GM21447 (cell line): ENCODE measurements at regions not wholly inside any gene's neighbourhood (a gene's known extent, or its start where the extent isn't known, plus 50 kb on each side); places are given as distances from the start of the nearest gene placed in this dataset.
A peak's percentile ranks its signal among the peaks of the same experiment; 100 is the strongest.

ENCODE experiments used
- ATAC-seq: cut with Tn5 transposase; IDR thresholded peaks from one replicate; pipeline ENCODE4 v1.9.1; 2021; ENCODE audit not compliant: unreplicated experiment

DNA sequence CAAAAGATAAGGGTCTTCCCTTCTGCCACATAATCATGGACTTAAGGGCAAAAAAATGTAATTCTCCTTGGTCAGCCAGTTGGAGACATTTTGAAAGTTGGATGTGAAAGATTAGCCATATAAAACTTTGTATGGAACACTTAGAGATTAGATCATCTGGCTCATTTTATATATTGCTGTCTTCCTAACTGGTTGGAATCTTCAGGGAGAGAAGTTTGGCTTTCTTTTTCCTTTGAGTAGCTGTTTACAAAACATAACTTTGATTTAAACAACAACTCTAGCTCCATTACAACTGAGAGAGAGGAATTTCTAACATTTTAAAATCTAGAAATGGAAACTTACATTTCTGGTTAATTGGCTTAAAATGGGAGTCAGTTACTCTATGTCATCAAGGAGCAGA is 132.7 kb downstream of the RDH14 start:
- ATAC-seq = no peak

DNA sequence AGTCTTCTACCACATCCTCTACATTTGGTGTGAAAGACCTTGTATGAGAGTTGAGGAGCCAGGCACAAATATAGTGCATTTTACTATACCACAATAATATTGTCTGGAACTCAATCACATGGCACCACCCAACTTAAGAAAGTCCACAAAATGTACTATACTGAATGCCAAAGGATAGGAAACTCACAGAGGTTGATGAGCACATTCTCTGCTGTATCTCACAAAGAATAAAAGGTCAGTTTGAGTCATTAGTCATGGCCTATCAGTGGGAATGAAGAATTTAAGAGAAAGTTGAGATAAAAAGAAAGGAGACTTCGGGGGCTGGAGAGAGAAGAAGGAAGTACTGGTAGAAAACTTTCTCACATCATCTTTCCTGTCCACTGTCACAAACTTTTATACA is 134.3 kb downstream of the RDH14 start:
- no peak for ATAC-seq

DNA sequence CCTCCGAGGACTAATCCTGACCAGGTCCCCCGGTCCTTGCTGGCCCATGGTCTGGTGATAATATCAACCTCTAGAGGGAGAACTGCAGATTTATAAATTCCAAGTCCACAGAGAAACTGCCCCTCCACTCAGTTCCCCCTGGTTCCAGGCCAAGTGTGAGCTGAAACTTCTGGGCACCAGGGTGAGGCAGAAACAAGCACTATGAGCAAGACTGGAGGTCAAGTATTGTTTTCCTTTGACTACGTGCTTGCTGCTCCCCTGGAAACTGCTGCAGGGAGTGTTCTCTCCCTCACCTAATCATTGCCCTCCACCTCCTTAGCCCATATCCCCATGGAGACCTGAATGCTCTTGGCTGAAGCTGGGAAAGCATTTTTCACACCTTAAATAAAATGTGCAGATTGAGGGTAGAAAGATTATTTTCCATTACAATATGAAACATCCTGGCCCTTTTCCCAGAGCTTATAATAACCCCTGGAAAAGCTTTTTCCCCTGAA is 135.2 kb downstream of the RDH14 start:
- no peak for ATAC-seq

DNA sequence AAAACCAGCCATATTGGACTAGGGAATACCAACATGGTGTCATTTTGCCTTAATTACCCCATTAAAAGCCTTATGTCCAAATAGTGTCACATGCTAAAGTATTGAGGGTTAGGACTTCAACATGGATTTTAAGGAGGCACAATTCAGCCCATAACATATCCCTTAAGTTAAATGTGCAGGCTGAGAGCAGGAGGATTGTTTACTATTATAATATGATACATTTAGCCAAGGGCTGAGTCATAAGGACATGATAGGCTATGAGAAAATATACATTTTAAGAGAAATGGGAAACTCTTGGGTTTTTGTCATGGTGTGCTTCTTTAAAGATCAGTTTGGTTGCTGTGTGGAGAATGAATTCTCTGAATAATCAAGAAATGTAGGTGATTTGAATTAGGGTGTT is 136.8 kb downstream of the RDH14 start:
- ATAC-seq = no peak

DNA sequence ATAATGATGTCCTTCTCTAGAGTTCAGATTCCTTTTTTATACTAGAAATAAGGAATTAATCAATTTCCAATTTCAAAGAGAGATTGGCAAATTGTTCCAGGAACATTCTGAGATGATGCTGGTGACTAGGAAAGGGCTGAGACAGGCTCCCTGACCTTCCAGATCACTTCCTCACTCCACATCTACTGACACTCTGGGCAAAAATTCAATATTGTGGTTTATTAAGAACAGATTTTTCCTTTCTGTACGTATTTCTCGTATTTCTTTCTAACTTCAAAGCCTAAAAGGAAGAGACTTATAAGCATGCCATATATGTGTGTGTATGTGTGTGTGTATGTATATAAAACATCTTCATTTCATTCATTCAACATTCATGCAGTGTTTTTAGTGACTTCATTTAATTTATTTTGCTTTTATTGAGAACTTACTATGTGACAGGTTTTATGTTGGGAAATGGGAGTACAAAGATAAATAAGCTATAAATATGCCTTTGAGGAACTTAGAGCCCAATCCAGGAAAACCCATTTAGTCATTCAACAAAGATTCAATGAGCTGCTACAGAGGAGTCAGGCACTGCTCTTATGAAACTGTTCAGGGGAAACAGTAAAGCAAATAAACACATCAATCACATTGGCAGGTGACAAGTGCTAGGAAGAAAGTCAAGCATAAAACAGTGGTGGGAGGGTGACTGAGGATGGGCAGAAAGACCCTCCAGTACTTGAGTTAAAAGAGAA is 137.9 kb downstream of the RDH14 start:
- no peak for ATAC-seq

DNA sequence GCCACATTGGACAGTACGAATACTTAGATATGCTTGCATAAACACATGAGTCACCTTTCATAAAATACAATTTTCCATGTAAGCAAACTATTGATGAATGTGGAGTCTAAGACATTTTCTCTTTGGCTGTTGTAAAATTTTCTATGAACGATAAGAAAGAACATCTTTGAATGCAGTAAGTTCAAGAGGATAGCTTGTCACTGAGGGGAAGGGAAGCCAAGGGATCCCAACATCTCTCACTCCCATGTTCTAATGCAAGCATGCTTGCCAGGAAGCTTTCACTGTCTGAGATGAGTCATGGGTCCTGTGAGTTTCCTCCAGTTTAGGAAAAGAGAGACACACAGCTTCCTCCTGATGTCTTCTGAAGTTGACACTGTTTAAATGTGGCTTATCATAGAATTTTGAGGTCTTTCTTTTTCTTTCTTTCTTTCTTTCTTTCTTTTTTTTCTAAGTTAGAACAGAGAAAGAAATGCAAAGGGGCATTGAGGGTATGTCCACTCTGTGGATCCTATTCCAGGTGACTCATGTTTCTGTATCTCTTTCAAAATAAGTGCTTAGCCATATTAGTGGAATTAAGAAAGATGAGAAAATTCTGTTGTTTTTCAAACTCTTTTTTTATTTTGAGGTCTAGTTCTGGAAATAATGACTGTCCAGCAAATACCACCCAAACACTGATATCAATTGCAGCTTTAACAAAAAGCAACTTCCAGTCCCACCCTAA is 146.6 kb downstream of the RDH14 start:
- no peak for ATAC-seq

DNA sequence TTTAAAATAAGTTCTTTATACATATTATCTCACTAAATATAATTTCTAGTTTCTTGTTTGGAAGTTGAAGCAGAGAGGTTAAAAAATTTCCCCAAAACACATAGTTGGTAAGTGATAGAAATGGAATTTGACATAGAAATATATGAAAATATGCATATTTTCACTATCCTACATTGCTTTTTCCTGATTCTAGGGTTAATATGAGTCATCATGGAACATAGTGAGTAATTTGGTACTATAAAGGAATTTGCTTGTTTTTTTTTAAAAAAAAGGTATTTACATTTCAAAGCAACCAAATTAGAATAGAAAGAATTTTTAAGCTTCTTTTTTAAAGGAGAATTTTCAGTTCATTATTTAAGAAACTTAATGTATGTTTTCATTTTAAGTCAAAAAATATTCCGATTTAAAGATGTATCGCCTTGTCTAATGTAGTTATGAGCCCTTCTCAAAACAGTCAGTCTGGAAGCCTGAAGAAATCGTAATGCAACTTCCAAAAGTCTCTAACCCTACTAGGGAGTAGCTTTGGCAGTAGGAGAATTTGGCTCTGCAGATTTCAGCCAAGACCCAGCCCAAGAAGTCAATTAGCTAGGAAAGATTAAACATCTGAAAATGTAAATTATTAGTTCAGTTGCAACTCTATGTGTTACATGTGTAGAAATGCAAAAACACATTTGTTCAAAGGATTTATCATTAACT is 147.3 kb downstream of the RDH14 start:
- ATAC-seq = no peak

DNA sequence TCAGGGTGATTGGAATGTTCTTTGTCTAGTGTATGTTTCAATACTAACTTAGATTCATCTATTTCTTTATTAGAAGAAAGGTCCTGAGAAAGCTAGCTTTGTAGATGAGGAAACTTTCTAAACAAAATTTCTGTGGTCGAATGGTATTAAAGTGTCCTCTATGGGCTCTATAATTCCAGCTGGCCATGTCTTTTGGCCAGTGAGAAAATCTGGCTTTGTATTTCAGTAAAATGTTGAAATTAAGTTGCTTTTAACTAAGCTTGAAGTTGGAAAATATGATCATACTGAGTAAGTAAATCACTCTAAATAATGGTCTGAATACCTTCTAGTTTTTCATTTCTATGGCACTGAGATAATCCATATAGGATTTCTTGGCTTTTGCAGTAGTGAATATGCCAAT is 148.8 kb downstream of the RDH14 start:
- ATAC-seq = no peak

DNA sequence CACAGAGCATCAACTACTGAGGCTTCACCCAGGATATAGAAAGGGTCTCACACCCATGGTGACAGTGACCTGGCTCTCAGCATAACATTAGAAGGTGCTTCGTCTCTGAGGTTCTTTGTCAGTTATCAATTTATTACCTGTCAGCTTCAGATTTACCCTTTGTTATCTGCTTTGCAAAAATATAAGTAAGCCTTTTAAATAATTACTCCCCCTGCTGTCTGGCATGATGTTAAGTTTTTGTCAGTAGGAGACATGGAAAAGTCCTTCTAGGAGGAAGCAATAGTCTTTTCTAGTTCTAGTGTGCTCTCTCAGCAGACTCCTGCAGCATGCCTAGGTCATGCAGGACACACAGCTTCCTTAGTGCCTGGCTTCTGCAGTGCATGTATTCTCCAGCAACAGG is 149.9 kb downstream of the RDH14 start:
- no peak for ATAC-seq

DNA sequence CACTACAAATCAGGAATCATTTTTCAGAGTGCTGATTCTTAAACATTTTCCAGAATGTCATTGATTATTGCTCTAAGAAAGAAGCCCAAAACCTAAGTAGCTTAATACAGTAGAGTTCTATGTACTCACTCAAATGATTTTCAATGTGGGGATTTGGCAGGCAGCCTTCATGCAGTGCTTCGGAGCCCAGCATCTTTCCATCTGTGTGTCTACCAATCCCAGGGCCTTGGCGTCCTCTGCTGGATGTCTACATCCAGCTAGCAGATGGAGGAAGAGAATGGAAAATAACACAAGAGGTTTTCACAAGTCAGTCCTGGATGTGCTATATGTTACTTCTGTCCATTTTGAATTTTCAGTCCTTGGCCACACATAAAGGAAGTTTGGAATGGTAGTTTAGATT is 151.8 kb downstream of the RDH14 start:
- no peak for ATAC-seq

DNA sequence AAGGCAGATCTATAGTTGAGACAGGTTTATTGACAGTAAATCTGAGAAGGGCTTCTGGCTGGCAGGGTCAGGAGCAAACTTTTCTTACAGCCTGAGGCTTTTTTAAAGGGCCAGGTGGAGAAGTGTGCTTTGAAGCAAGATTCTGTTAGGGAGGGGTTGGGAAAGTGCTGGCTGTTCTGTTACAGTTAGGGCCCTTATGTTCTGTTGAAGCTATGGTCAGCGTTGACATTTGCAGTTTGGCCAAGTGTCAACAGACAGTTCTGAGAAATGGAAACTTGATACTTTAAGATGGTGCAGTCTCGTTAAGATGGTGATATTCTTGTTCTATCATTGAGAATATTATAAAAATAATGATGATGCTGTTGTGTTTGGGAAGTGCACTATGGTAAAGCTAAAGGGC is 154.2 kb downstream of the RDH14 start:
- ATAC-seq = no peak

DNA sequence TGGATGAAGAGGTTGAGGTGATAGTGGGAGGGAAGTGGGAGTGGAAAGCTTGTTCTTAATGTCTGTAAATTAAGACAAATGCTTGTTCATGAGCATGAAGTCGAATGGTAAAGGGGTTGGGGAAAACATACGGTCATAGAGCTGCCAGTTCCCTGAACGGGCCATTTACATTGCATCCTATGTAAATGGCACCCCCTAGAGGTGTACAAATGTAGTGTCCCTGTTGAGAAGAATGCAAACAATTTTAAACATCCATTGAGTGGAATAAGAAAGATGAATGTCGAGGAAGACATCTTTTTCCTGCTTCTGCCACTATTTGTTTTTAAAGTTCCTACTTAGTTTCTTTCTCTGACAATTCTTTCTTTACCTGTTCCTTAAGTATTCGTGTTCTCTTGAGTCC is 155.7 kb downstream of the RDH14 start:
- ATAC-seq = no peak

DNA sequence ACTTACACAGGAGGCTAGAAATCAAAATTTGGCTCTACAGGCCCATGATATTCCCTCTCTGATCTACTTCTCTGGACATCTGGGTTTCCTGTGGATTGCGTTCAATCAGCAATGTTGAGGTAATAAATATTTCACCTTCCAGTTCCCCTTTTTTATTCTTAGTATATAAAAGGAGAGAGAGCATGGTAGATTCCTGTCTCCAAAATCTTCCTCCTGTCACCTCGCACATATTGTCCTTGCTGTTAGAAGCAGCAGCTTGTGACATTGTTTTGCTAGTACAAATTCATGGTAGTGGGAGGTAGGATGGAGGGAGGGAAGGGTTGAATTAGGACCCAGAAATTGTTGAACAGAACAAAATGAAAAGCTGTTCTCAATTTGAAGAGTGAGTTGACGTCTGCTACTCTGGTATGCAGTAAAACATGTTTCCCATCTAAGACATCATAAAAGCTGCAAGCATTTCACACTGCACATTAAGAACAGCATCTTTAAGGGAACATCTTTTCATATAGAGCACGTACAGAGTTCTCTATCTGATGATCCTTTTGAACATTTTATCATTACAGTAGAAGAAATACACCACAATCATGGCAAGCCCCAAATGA is 156.4 kb downstream of the RDH14 start:
- no peak for ATAC-seq

DNA sequence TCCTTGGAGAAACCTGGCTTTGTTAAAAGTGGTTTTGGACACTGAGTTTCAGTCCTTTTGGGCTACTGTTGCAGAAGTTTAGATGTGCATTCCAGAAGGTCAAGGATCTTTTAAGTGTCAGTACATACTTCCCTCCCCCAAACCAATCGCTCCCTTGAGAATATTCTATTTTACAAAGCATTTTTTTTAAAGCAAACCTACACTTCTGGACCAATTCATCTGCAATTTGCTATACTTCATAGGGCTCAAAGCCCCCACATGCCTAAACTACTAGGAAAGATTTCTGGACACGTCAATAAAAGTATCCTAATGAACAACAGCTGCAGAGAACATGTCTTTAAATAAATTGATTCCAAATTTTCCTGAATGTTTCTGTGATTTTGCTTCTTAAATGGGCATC is 157.6 kb downstream of the RDH14 start:
- no peak for ATAC-seq

DNA sequence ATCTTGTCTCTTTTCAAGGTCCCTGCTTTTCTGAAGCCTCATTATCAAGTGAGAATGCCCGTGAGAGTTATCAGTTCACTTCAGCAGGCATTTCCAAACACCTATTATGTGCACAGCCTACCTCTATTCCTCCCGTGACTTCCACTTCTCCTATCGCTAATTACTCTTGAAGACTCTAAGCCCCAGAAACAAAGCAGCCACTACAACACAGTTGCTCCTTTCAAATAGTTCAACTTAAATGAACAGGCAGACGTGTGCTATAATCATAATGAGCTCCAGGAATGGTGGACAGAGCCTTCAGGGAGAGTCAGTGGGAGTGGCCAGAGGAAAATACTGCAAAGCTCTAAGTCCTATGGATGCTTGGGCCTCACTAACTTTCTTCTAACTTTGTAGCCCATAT is 159.0 kb downstream of the RDH14 start:
- no peak for ATAC-seq

DNA sequence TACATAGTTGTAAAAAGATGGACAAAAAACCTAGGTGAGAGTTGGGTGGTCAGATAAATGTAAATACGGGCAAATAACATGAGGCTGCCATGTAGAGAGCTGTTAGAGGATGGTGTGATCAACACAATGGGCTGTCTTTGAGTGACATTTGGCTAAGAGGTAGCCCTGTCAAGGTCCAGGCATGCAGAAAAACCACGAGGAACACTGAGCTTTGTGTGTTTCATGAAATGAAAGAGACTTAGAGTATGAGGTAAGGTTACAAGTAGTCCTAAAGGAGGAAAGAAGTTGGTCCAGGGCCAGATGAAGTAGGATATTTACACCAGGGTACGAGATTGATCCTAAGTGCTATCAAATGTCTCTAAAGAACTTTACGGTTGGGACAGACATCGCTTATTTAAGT is 160.9 kb downstream of the RDH14 start:
- ATAC-seq = no peak

DNA sequence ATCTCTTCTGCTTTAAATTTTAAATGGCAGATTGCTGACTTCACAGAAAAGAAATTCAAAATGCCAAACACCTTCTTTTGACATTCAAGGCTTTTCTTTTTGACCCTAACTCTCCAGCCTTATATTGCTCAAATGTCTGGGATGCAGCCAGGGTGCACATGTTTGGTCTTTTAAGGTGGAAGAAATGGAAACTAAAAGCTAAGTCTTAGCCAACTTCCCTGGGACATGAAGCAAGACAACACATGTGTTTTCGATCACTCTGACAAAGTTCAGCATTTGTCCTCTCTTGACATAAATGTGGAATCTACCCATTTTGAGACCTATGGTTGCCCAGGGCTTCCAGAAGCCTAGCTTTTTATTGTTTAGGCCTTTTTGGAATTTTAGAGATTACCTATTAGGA is 161.6 kb downstream of the RDH14 start:
- no peak for ATAC-seq

DNA sequence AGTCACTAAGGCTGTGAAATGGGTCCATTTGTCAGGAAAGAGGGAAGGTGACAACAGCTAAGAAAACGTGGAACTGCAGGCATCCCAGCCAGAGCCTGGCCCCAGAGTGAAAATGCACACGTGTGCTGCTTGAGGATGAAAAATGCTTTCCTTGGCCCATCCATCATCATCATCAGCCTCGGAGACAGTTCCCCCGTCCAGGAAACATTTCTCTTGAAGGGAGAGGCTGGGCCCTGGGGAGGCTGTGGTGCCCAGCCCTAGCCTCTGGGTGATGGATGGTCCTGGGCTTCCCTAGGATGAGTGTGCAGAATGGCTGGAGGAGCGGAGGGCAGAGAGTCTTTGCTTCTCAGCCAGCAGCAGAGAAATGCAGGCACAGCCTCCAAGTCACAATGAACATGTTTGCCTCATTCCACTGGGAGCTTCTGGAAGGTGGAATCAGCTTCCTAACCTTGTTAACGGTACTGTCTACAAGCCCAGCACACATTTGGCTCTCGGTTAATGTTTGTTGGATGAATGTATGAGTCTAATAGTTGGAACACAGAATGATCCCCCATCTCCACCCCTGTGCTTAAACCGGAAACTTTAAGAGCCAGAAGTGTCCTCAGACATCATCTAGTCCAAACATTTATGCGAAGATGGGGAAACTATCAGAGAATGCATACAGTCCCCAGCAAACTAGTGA is 164.0 kb downstream of the RDH14 start:
- ATAC-seq = no peak

DNA sequence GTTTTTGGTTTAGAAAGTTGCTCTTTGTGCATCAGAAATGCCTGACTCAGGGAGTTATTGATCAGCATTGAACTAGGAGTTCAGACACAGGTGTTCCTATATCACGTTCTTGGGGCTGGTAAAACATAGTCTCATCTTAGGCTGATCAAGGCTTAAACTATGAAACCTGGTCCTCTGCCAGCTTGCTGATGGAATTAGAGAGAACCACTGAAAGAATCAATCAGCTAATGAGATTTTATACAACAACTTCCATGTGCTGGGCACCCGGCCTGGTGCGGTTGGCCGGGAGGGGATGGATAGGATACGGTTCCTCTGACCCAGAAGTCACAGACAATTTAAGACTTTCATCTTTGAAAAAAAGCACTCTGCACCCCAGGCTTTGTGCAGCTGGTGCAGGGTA is 164.9 kb downstream of the RDH14 start:
- ATAC-seq = no peak

DNA sequence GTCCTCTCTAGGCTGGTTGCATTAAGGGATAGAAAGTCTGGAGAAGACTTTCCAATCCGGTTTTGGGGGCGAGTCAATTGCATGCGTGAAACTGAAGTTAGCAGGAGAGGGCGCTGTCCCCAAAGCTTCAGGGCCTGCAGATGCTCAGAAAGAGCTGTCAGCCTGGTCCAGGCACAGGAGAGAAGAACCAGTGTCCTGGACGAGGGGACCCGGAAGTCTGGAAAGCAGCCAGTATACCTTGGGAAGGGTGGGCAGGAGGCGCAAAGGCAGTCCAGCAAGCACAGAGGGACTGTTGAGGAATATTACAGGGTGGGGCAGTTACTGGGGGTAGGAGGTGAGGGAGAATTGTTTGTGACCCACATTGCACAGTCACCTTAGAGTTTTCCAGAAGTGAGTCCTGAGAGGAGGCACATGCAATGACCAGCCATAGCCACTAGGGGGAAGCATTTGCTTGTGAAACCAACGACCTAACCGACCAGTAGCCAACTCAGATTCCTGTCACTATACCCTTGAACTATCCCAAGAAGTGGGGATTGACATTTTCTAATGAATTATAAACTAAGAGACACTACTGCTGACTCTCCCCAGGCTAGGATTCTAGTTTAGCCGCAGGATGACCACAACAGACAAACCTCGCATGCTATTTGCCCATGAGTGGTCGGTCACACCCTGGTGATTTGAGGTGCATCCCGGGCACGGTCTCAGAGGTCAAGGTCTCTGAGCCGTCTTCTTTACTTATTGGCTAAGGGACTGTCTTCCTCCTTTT is 172.8 kb downstream of the RDH14 start:
- peak; percentile 86 for ATAC-seq
